IMR-90 (cell line): ENCODE measurements at regions not wholly inside any gene's neighbourhood (a gene's known extent, or its start where the extent isn't known, plus 50 kb on each side); places are given as distances from the start of the nearest gene placed in this dataset.

ENCODE experiments used
- CEBPB ChIP-seq: IDR thresholded peaks from 2 replicates; pipeline ENCODE4 v1.6.1; 2012; ENCODE audit warnings: low read depth, low read length, improper control_type of control experiment
- MAFK ChIP-seq: IDR thresholded peaks from 2 replicates; pipeline ENCODE4 v1.6.1; 2012; ENCODE audit warnings: low read depth, low read length, improper control_type of control experiment
- MAZ ChIP-seq: IDR thresholded peaks from 2 replicates; pipeline ENCODE4 v1.6.1; 2012; ENCODE audit warnings: low read depth, mild to moderate bottlenecking, low read length, improper control_type of control experiment, moderate library complexity, borderline replicate concordance
- MXI1 ChIP-seq: IDR thresholded peaks from 2 replicates; pipeline ENCODE4 v1.6.1; 2012; ENCODE audit warnings: low read depth, mild to moderate bottlenecking, low read length, moderate library complexity, borderline replicate concordance
- NFE2L2 ChIP-seq: fragments of 150-350 bp; IDR thresholded peaks from 2 replicates; pipeline ENCODE4 v1.6.1; 2016; ENCODE audit warnings: low read depth, mild to moderate bottlenecking, low read length
- POLR2A ChIP-seq: IDR thresholded peaks from 2 replicates; pipeline ENCODE4 v1.6.1; 2012; ENCODE audit warnings: mild to moderate bottlenecking, low read depth, low read length
- RFX5 ChIP-seq: IDR thresholded peaks from 2 replicates; pipeline ENCODE4 v1.8.0; 2012; ENCODE audit warnings: low read depth, mild to moderate bottlenecking, low read length, moderate library complexity
- TF ChIP-seq, protein P1 (sequence below): conservative IDR thresholded peaks from 2 replicates; pipeline ENCODE4 v1.5.1; 2012; ENCODE audit warnings: mild to moderate bottlenecking, low read depth, low read length, improper control_type of control experiment
- TF ChIP-seq, protein P2 (sequence below): fragments of 150-350 bp; IDR thresholded peaks from 2 replicates; pipeline ENCODE4 v1.6.1; 2016; ENCODE audit warnings: low read depth, mild to moderate bottlenecking, low read length, moderate library complexity, borderline replicate concordance

DNA sequence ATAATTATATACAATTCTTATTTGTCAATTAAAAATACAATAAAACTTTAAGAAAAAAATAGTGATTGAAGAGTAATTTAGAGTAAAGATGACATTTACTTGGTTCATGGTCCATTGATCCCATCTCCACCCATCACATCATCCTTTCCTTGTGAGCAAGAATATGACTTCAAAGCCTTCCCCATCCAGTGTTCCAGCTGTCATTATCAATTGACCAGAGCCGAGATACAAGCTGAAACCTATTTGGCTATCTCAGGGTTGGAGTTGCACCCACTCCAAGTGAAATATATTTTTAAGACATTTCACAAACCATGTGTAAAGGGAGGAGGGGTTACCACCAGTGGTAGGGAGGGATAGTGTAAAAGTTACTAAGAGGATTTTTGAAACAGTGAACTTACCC is 428.9 kb upstream of the C1orf87 start:
- TF ChIP-seq POLR2A, result no peak
- TF ChIP-seq, protein P1, sequence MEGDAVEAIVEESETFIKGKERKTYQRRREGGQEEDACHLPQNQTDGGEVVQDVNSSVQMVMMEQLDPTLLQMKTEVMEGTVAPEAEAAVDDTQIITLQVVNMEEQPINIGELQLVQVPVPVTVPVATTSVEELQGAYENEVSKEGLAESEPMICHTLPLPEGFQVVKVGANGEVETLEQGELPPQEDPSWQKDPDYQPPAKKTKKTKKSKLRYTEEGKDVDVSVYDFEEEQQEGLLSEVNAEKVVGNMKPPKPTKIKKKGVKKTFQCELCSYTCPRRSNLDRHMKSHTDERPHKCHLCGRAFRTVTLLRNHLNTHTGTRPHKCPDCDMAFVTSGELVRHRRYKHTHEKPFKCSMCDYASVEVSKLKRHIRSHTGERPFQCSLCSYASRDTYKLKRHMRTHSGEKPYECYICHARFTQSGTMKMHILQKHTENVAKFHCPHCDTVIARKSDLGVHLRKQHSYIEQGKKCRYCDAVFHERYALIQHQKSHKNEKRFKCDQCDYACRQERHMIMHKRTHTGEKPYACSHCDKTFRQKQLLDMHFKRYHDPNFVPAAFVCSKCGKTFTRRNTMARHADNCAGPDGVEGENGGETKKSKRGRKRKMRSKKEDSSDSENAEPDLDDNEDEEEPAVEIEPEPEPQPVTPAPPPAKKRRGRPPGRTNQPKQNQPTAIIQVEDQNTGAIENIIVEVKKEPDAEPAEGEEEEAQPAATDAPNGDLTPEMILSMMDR, result no peak
- TF ChIP-seq, protein P2, sequence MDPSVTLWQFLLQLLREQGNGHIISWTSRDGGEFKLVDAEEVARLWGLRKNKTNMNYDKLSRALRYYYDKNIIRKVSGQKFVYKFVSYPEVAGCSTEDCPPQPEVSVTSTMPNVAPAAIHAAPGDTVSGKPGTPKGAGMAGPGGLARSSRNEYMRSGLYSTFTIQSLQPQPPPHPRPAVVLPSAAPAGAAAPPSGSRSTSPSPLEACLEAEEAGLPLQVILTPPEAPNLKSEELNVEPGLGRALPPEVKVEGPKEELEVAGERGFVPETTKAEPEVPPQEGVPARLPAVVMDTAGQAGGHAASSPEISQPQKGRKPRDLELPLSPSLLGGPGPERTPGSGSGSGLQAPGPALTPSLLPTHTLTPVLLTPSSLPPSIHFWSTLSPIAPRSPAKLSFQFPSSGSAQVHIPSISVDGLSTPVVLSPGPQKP, result no peak
- TF ChIP-seq MXI1, result no peak
- TF ChIP-seq MAFK, result no peak
- TF ChIP-seq CEBPB, result no peak
- TF ChIP-seq MAZ, result no peak
- TF ChIP-seq NFE2L2, result no peak
- TF ChIP-seq RFX5, result no peak
